Left lung (tissue), 4 donors: ENCODE measurements at regions not wholly inside any gene's neighbourhood (a gene's known extent, or its start where the extent isn't known, plus 50 kb on each side); places are given as distances from the start of the nearest gene placed in this dataset.

Source experiments
- ATAC-seq: fragments of 200-7000 bp; cut with Tn5 transposase; one replicate; pipeline ENCODE4 v1.9.1; 2020; ENCODE audit warnings: moderate library complexity
- DNase-seq, 4 donors: peaks; one replicate each; pipeline ENCODE4 v3.0.0-alpha.2; 2013 to 2020
- H3K27ac ChIP-seq, 2 donors: fragments of 200-600 bp; sonication (generic) in 1 of 2; one replicate each; pipeline versions ENCODE4 v1.5.0 to v1.8.0; 2020 to 2021
- H3K27me3 ChIP-seq, 2 donors: fragments of 200-600 bp; sonication (generic) in 1 of 2; one replicate each; pipeline versions ENCODE4 v1.5.0 to v1.8.0; 2020 to 2021
- H3K36me3 ChIP-seq, 2 donors: fragments of 200-600 bp; sonication (generic) in 1 of 2; one replicate each; pipeline versions ENCODE4 v1.5.0 to v1.8.0; 2020 to 2021
- H3K4me1 ChIP-seq, 2 donors: fragments of 200-600 bp; one replicate each; pipeline ENCODE4 v1.8.0; 2021
- H3K4me3 ChIP-seq, 2 donors: fragments of 200-600 bp; sonication (generic) in 1 of 2; one replicate each; pipeline versions ENCODE4 v1.5.0 to v1.8.0; 2020 to 2021; ENCODE audit warnings: mild to moderate bottlenecking in 1 of 2
- H3K9me3 ChIP-seq, 2 donors: fragments of 200-600 bp; sonication (generic) in 1 of 2; one replicate each; pipeline versions ENCODE4 v1.5.0 to v1.8.0; 2020 to 2021
- intact Hi-C, 2 donors: fragments of 100-400 bp; cut with DNase I; formaldehyde crosslinking; loops; one replicate each; pipeline versions ENCODE4 v1.11.2 to v1.14.2; 2022
- TF ChIP-seq, protein P1 (sequence below), 2 donors: fragments of 200-600 bp; sonication (generic) in 1 of 2; IDR thresholded peaks; one replicate each; pipeline versions ENCODE4 v1.5.0 to v1.8.0; 2021; ENCODE audit warnings: antibody characterized with exemption in 2 of 2
- donor health status: DM: no; HTN: yes; CAD: no.
- donor health status: DM: no; HTN: no; CAD: no.

DNA sequence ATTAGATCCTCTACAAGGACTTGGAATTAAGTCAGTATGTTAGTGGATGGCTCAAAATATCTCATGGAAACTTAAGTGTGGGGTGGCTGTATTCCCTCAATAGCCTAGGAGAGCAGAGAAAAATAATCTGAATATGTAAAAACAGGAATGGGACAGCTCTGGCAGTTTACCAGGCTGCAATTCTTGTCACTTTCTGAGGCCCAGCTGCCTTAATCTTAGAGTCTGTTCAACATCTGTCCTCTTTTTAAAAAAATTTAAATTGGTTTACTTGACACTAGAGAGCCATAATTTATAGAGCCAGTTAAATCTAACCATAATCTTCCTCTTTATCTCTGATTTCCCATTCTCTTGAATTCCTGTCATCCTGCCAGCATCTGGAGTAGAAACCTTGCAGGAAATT lies 109.2 kb upstream of the CXCL13 start:
- H3K27me3 ChIP-seq, result no peaks in the 10 kb centered on the region
- H3K4me1 ChIP-seq, result no peaks in the 10 kb centered on the region
- H3K36me3 ChIP-seq, result no peaks in the 10 kb centered on the region
- ATAC-seq, result no peak
- no peak for DNase-seq
- H3K9me3 ChIP-seq, result no peaks in the 10 kb centered on the region
- TF ChIP-seq, protein P1, sequence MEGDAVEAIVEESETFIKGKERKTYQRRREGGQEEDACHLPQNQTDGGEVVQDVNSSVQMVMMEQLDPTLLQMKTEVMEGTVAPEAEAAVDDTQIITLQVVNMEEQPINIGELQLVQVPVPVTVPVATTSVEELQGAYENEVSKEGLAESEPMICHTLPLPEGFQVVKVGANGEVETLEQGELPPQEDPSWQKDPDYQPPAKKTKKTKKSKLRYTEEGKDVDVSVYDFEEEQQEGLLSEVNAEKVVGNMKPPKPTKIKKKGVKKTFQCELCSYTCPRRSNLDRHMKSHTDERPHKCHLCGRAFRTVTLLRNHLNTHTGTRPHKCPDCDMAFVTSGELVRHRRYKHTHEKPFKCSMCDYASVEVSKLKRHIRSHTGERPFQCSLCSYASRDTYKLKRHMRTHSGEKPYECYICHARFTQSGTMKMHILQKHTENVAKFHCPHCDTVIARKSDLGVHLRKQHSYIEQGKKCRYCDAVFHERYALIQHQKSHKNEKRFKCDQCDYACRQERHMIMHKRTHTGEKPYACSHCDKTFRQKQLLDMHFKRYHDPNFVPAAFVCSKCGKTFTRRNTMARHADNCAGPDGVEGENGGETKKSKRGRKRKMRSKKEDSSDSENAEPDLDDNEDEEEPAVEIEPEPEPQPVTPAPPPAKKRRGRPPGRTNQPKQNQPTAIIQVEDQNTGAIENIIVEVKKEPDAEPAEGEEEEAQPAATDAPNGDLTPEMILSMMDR (IDR thresholded peaks at IDR 0.05), result no peak
- H3K4me3 ChIP-seq, result no peak overlapping the region
- no peak overlapping the region for H3K27ac ChIP-seq
- intact Hi-C loops, result no loop called here

DNA sequence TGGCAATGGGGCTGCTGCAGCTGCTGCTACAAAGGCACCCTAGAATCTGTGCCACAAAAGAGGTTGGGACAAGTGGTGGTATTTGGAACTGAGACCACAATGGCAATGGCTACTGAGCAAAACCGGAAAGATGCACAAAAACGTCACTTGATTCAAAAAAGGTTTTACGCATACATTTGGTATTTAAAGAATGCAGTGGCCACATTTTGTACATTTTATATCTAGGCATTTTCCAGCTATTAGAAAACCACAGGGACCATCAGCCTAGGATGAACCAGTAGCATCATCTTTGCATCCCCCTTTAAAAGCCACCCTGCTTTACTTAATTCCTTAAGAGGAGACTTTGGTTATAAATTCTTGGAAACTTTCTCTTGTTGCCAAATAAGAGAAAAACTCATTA lies 104.8 kb upstream of the CXCL13 start:
- DNase-seq (no peak), ATAC-seq (no peak)
- TF ChIP-seq, protein P1 (IDR thresholded peaks at IDR 0.05), result no peak
- Histone ChIP-seq H3K27ac (no peak overlapping the region), H3K4me3 (no peak overlapping the region), H3K36me3 (no peaks in the 10 kb centered on the region), H3K4me1 (no peaks in the 10 kb centered on the region), H3K9me3 (no peaks in the 10 kb centered on the region), H3K27me3 (no peaks in the 10 kb centered on the region)
- intact Hi-C loops, result no loop called here

DNA sequence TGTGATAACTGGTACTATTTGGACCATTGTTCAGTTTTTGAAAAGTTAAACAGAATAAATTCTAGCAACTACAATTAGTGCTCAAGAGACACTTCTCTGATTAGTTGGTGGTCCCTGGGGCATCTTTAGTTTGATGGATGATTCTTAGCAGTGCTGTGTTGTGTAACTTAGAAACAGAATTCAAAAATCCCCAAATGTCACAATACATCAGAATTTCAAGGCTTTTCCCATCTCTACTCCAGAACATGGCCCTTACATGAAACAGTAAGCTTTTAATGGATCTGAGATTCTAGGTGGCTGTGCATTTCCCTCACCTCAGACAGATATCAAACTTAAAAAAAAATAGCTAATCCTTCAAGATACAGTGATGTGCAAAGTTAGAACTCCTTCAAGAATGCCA lies 104.4 kb upstream of the CXCL13 start:
- Histone ChIP-seq H3K27me3 (no peaks in the 10 kb centered on the region), H3K36me3 (no peaks in the 10 kb centered on the region), H3K4me3 (no peak overlapping the region), H3K27ac (no peak overlapping the region), H3K9me3 (no peaks in the 10 kb centered on the region), H3K4me1 (no peaks in the 10 kb centered on the region)
- intact Hi-C loops, result no loop called here
- no peak for DNase-seq
- TF ChIP-seq, protein P1 (IDR thresholded peaks at IDR 0.05), result no peak
- no peak for ATAC-seq

DNA sequence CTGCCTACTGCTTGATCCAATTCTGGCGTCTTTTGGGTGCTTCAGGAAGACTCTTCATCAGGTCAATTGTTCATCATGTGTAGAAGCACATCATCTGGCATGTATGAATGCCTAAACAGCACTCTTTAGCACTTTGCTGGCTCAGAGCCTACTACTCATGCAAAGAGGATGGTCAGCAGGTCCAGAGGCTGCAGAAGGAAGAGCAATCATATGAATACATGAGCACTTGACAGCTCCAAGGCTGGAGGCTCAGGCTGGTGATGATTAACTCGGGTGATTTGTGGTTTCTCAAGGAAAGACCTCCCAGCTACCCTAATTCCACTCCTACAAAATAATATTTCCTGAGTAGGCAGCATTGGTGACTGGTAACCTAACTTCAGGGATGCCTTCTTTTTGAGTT lies 103.8 kb upstream of the CXCL13 start:
- Histone ChIP-seq H3K4me1 (no peaks in the 10 kb centered on the region), H3K27ac (no peak overlapping the region), H3K4me3 (no peak overlapping the region), H3K9me3 (no peaks in the 10 kb centered on the region), H3K27me3 (no peaks in the 10 kb centered on the region), H3K36me3 (no peaks in the 10 kb centered on the region)
- TF ChIP-seq, protein P1 (IDR thresholded peaks at IDR 0.05), result no peak
- intact Hi-C loops, result no loop called here
- DNase-seq (no peak), ATAC-seq (no peak)

DNA sequence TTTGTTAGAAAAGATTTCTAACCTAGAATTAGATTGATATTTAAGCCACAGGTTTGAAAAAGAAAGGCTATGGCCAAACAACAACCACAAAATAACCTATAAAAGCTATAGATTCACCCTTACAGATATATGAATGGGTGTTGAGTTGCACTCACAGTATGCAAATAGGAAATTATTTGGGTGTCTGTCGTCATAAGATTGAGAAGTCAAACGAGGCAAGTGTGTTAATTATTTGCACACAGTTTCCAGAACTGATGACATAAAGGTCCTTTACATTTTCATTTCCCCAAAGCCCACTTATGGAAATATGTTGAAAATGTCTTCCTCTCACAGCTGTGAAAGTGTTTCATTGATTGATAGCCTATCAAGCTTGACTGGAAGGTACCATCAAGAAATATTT lies 101.2 kb upstream of the CXCL13 start:
- ATAC-seq (no peak), DNase-seq (no peak)
- intact Hi-C loops, result no loop called here
- Histone ChIP-seq H3K9me3 (no peaks in the 10 kb centered on the region), H3K4me3 (no peak overlapping the region), H3K27ac (no peak overlapping the region), H3K36me3 (no peaks in the 10 kb centered on the region), H3K27me3 (no peaks in the 10 kb centered on the region), H3K4me1 (no peaks in the 10 kb centered on the region)
- TF ChIP-seq, protein P1 (IDR thresholded peaks at IDR 0.05), result no peak
